ENCODE measurements at regions not wholly inside any gene's neighbourhood (a gene's known extent, or its start where the extent isn't known, plus 50 kb on each side); places are given as distances from the start of the nearest gene placed in this dataset.

- TF ChIP-seq GABPA (tag; conservative IDR thresholded peaks at IDR 0.05; ENCODE audit: low read depth) = no peak
- no peak for TF ChIP-seq CTCF (IDR thresholded peaks at IDR 0.05 in 2 of 3, conservative IDR thresholded peaks at IDR 0.05 in 1 of 3; ENCODE audit: insufficient read depth in 2 of 3, low read depth in 1 of 3, low read length in 3 of 3)
- no peak for TF ChIP-seq FOXP4 (CRISPR knock-in tag; IDR thresholded peaks at IDR 0.05; ENCODE audit: borderline replicate concordance)
- no peak for TF ChIP-seq CHD2 (IDR thresholded peaks at IDR 0.05; ENCODE audit: low read depth, low read length)
- TF ChIP-seq ZNF212 (CRISPR knock-in tag; IDR thresholded peaks at IDR 0.05) = no peak
- TF ChIP-seq ZNF174 (CRISPR knock-in tag; IDR thresholded peaks at IDR 0.05) = no peak
- TF ChIP-seq CBFB (CRISPR knock-in tag; IDR thresholded peaks at IDR 0.05) = no peak
- no peak for TF ChIP-seq DPF2 (IDR thresholded peaks at IDR 0.05)
Observed at GRCh38 chr19:56919308-56919995, 78.9 kb upstream of the PEG3 start.

All from K562 (cell line).